ENCODE measurements at regions not wholly inside any gene's neighbourhood (a gene's known extent, or its start where the extent isn't known, plus 50 kb on each side); places are given as distances from the start of the nearest gene placed in this dataset.

- TF ChIP-seq SP2 (IDR thresholded peaks at IDR 0.05; ENCODE audit: low read length) (no peak), ZNF274 (IDR thresholded peaks at IDR 0.05; ENCODE audit: borderline replicate concordance, extremely low read depth, low read length) (no peak), FOSL1 (IDR thresholded peaks at IDR 0.05; ENCODE audit: insufficient read depth, low read depth, low read length) (no peak), HDAC6 (IDR thresholded peaks at IDR 0.05; ENCODE audit: low read depth, low read length) (no peak), YY1 (IDR thresholded peaks at IDR 0.05; ENCODE audit: low read depth, low read length) (no peak)
These were observed 222.8 kb upstream of the NRP1 start (continued) for GRCh38 chr10:33557313-33557712.

Measured in H1 (cell line).